Renal cortex interstitium (tissue), 11 donors: ENCODE measurements at regions not wholly inside any gene's neighbourhood (a gene's known extent, or its start where the extent isn't known, plus 50 kb on each side); places are given as distances from the start of the nearest gene placed in this dataset.

Source experiments
- DNase-seq, 11 donors: peaks; one replicate each; pipeline ENCODE4 v3.0.0-alpha.2; 2013; ENCODE audit warnings: low read depth in 9 of 11, low spot score in 4 of 11; ENCODE audit errors: extremely low read depth in 1 of 11

- DNase-seq = no peak
These were observed 238.0 kb upstream of the FGGY start for GRCh38 chr1:59058665-59059439.

DNA sequence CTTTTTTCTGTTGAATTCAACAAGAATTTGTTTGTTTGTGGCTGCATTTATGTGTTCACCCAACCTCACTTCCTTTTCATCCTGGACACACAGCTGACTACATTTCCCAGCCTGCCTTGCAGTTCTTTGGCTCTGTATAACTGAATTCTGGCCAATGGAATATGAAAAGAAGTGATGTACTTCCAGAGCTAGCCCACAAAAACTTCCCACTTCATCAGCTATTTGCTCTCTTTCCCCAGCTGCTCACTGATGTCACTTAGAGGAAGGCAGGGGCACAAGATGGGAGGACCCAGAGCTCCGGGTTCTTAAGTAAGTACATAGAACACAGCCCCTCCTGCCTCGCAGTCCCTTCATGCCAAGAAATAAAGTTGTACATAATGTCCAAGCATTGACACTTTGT lies 235.0 kb upstream of the FGGY start:
- DNase-seq = peak in 9 of 11 donors; percentile 33 to 74 (median 55)

GRCh38 chr1:59062743-59063142 lies 234.2 kb upstream of the FGGY start:
- DNase-seq = no peak

DNA sequence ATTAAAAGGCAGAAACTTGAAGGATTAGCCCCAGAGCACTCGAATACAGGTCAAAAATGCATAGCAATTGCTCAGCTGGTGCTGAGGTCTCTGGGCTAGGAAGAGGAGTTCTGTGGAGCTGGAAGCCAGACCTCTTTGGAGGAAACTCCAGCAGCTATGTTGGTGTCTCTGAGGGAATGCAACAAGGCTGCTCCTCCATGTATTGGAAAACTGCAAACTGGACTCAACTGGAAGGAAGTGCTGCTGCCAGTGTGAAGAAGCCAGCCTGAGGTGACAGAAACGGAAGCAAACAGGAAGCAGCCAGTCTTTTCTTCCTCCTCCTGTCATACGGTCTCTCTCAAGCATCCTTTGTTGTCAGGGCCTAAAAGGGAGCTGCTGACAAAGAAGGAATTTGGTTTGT lies 233.4 kb upstream of the FGGY start:
- DNase-seq = no peak

- DNase-seq = no peak
These were observed 232.3 kb upstream of the FGGY start for GRCh38 chr1:59064592-59064991.

DNA sequence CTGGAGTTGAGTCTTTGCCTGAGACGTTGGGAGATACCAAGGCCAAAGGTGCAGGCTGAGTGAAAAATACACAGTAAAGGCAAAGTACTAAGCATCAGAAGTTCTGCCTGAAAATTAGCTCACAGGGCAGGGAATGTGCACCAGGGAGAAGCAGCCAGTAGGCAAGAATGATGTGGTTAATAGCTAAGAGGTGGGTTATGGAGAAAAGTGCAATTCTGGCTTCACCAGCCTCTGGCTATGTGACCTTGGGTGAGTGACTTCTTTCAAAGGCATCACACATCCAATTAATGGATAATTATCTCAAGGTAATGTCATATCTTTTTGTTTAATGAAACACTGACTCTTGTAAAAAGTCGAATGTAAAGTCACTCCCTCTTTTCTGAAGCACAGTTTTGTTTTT lies 230.7 kb upstream of the FGGY start:
- DNase-seq = no peak

- DNase-seq = no peak
These were observed 226.3 kb upstream of the FGGY start for GRCh38 chr1:59070610-59071009.

DNA sequence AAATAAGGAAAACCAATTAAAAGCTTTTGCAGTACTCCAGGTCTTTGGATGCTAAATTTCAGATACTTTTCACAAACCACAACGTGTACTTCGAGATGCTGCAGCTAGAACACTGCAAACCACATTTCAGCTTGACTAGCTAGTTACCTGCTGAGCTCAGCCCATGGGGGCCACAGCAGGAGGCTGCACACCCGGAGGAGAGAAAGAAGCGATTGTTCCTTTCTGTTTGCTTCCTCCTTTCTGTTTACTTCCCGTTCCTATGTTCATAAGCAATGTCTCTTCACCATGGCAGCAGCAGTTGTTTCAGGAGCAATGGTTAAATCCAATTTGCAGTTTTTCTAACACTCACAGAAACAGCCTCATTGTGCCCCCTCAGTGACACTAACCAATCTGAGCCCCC lies 225.6 kb upstream of the FGGY start:
- DNase-seq = no peak

- DNase-seq = no peak
These were observed 224.9 kb upstream of the FGGY start for GRCh38 chr1:59071876-59072582.

GRCh38 chr1:59072583-59072947 lies 224.3 kb upstream of the FGGY start:
- no peak for DNase-seq

- no peak for DNase-seq
These were observed 222.3 kb upstream of the FGGY start for GRCh38 chr1:59074598-59074997.

DNA sequence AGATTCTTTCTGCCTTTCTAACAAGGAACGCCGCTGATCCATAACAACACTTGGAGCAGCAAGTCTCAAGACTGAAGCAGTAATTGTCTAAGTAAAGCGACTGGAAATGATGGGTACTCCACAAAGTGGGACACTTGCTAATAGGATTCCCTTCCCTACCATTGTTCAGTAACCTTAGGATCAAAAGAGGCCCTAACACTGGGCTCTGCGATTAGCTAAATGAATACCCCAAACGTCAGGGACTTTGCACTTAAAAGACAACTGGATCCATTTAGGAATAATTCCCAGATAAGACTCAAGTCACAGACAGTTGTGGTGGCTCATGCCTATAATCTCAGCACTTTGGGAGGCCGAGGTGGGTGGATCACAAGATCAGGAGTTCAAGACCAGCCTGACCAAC lies 221.9 kb upstream of the FGGY start:
- no peak for DNase-seq

- no peak for DNase-seq
These were observed 220.3 kb upstream of the FGGY start for GRCh38 chr1:59076612-59077011.

DNA sequence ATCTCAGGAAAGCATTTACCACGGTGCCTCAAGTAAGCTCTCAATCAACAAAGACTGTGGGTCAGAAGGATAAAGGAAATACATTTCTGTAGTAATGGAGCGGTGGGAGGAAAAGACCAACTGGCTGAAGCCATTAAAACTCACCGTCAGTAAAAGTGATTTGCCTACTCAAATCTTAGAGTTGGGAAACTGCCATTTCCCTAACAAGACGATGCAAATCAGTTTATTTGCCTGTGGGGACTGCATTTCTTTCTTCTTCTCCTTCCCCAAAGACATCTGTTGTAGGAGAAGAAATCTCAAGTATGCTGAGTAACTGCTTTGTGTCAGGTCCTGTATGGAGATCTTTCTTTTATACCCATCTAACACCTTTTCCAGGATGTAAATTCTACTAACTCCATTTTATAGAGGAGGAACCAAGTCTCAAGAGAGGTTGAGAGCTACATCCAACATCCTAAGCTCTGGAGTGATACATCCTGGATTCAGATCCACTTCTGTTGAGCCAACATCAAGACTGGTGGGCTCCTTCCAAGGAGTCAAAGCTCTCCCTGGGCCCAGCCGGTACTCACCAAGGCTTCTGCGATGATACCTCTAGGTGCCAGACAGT lies 219.3 kb upstream of the FGGY start:
- DNase-seq = no peak

DNA sequence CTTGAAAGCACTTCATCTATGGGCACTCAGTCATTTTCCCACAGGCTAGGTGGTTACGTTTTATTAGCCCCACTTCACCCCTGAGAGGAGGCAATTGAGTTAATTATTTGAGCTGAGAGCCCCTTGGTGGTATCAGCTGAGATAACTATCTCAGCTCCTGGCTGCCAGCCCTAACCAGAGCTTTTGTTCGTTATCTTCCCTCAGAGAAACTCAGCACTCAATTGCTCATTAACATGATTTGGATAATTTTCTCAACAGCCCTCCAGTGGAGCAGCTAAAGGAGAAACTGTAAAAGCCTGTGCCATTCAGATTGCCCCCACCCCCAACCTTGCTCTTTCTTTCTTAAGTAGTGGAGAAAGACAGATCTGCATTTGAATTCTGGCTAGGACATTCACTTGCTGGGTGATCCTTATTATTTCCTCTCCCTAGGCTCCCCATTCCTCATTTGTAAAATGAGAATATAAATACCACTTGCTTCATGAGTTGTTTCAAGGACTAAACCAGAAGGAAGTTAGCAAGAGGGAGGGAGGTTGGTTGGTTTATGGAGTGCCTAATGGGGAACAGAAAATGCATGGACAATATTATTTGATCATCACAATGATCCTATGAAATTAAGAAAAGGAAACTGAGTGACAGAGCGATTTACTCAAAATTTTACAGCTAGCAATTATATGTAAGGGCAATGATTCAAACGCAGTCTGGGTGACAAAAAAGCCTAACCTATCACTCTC lies 218.7 kb upstream of the FGGY start:
- no peak for DNase-seq

DNA sequence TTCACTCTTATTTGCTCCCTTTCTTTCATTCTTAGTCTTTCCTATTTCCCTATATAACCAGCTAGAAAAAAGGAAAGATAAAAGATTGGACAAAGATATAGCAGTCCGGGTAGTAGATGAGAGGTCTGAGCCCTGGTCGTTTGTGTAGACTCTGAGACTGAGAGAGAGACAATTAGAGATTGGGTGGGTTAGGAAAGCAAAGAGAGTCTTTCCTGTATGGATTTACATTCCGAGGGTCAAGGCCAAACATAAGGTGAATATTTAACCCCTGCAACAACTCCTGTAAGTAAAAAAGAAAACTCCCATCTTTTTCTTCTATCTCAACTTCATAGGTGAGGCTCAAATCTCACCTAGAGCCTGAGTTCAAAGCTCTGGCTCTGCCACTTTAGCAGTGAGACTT lies 218.0 kb upstream of the FGGY start:
- DNase-seq = no peak

DNA sequence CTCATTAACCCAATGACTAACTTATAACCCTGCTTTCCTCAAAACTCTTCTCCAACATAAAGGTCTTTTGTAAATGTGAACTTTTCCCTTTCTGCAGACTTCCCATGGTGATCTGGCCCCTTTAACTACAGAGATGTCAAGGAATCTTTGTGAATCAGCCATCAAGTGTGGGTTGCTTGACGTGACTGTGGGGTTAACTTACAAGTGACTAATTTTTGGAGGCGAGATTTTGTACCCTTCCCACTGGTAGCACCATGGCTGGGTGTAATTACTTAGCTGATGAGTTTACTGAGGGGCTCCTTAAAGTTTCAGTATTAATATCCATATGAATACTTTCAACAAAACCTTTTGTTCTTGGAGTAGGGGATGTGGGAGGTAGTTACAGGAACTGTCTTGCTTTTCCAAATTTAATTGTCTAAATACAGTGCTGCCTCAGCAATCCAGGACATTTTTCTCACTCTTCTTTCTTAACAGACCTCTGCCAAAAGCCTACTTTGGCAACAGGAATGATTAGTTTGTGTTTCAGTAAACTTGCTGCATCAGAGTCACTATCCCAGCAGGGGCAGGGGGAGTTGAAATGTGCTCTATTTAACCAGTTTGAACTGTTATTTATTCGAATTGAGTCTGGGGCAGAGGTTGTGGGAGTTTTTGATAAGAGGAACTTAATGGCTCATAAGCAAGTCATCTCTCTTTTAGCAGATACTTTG lies 217.3 kb upstream of the FGGY start:
- no peak for DNase-seq

DNA sequence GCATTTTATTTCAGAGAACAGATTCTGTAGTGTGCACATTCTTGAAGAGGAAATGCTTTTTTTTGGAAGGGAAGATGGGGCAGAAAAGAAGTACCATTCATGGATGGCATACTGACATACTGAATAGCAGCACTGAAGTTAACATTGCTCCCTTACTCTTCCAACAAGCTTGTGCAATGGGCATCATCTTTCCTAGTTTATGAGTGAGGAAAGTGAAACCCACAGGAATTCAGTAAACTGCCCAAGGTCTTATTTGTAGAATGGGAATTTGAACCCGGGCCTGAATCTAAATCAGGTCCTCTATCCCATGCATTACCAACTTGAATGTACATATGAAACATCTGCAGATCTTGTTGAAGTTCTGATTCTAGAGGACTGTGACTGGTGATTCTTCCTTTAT lies 215.7 kb upstream of the FGGY start:
- no peak for DNase-seq

- DNase-seq = no peak
These were observed 215.1 kb upstream of the FGGY start for GRCh38 chr1:59081795-59082194.
